Astrocyte (in vitro differentiated cells and primary cell): ENCODE measurements at regions not wholly inside any gene's neighbourhood (a gene's known extent, or its start where the extent isn't known, plus 50 kb on each side); places are given as distances from the start of the nearest gene placed in this dataset.

Experiments used
- DNase-seq: peaks from one replicate; pipeline ENCODE4 v3.0.0-alpha.2; 2010; ENCODE audit warnings: low read depth
- FAIRE-seq: peaks from 2 replicates; lab custom pipeline; 2011; peaks lifted over from hg19 to GRCh38; lab: Jason Lieb, UNC
- H2AFZ ChIP-seq: 2 replicates; pipeline ENCODE4 v1.6.0; 2012; ENCODE audit warnings: low read depth, low read length, inconsistent platforms
- H3K27ac ChIP-seq: 2 replicates; pipeline ENCODE4 v1.5.1; 2011; ENCODE audit warnings: low read depth, low read length, inconsistent platforms
- H3K27me3 ChIP-seq: 2 replicates; pipeline ENCODE4 v1.6.0; 2011; ENCODE audit warnings: low read length, inconsistent platforms; ENCODE audit not compliant: insufficient read depth
- H3K36me3 ChIP-seq: 2 replicates; pipeline ENCODE4 v1.5.1; 2011; ENCODE audit warnings: low read length, inconsistent platforms; ENCODE audit not compliant: insufficient read depth
- H3K4me1 ChIP-seq: 2 replicates; pipeline ENCODE4 v1.5.1; 2011; ENCODE audit warnings: low read length, inconsistent platforms; ENCODE audit not compliant: insufficient read depth
- H3K4me2 ChIP-seq: 2 replicates; pipeline ENCODE4 v1.6.0; 2012; ENCODE audit warnings: low read length, inconsistent platforms
- H3K4me3 ChIP-seq: 2 replicates; pipeline ENCODE4 v1.5.1; 2011; ENCODE audit warnings: low read depth, mild to moderate bottlenecking, low read length, inconsistent platforms; ENCODE audit not compliant: insufficient read depth
- H3K79me2 ChIP-seq: 2 replicates; pipeline ENCODE4 v1.6.0; 2012; ENCODE audit warnings: mild to moderate bottlenecking, low read length, inconsistent platforms; ENCODE audit not compliant: insufficient read depth
- H3K9ac ChIP-seq: 2 replicates; pipeline ENCODE4 v1.6.0; 2012; ENCODE audit warnings: mild to moderate bottlenecking, low read length, inconsistent platforms
- H3K9me3 ChIP-seq: 2 replicates; pipeline ENCODE4 v1.5.1; 2012; ENCODE audit warnings: low read depth, mild to moderate bottlenecking, low read length, inconsistent platforms; ENCODE audit not compliant: insufficient read depth
- H4K20me1 ChIP-seq: 2 replicates; pipeline ENCODE4 v1.6.0; 2012; ENCODE audit warnings: low read length, inconsistent platforms; ENCODE audit not compliant: insufficient read depth
- H3K27ac Mint-ChIP-seq: one replicate; pipeline ENCODE4 v1.8.0; 2021; ENCODE audit warnings: mild to moderate bottlenecking, mixed read lengths; ENCODE audit not compliant: unreplicated experiment
- H3K27me3 Mint-ChIP-seq: one replicate; pipeline ENCODE4 v1.8.0; 2021; ENCODE audit warnings: low read depth, mixed read lengths; ENCODE audit not compliant: unreplicated experiment
- H3K36me3 Mint-ChIP-seq: one replicate; pipeline ENCODE4 v1.8.0; 2021; ENCODE audit warnings: low read depth, mixed read lengths; ENCODE audit not compliant: unreplicated experiment
- H3K4me1 Mint-ChIP-seq: one replicate; pipeline ENCODE4 v1.8.0; 2021; ENCODE audit warnings: low read depth, mixed read lengths; ENCODE audit not compliant: unreplicated experiment
- H3K4me3 Mint-ChIP-seq: one replicate; pipeline ENCODE4 v1.8.0; 2021; ENCODE audit warnings: mild to moderate bottlenecking, moderate library complexity, mixed read lengths; ENCODE audit not compliant: unreplicated experiment
- H3K9me3 Mint-ChIP-seq: one replicate; pipeline ENCODE4 v1.8.0; 2021; ENCODE audit warnings: mild to moderate bottlenecking, mixed read lengths; ENCODE audit not compliant: unreplicated experiment
- EZH2 ChIP-seq: IDR thresholded peaks from 2 replicates; pipeline ENCODE4 v1.6.1; 2012; ENCODE audit warnings: mild to moderate bottlenecking, low read length, inconsistent platforms; ENCODE audit not compliant: insufficient read depth
- TF ChIP-seq, protein P1 (sequence below): IDR thresholded peaks from 2 replicates; pipeline ENCODE4 v1.5.1; 2011; ENCODE audit warnings: low read depth, mild to moderate bottlenecking, inconsistent platforms, low read length, moderate library complexity; ENCODE audit not compliant: insufficient read depth

DNA sequence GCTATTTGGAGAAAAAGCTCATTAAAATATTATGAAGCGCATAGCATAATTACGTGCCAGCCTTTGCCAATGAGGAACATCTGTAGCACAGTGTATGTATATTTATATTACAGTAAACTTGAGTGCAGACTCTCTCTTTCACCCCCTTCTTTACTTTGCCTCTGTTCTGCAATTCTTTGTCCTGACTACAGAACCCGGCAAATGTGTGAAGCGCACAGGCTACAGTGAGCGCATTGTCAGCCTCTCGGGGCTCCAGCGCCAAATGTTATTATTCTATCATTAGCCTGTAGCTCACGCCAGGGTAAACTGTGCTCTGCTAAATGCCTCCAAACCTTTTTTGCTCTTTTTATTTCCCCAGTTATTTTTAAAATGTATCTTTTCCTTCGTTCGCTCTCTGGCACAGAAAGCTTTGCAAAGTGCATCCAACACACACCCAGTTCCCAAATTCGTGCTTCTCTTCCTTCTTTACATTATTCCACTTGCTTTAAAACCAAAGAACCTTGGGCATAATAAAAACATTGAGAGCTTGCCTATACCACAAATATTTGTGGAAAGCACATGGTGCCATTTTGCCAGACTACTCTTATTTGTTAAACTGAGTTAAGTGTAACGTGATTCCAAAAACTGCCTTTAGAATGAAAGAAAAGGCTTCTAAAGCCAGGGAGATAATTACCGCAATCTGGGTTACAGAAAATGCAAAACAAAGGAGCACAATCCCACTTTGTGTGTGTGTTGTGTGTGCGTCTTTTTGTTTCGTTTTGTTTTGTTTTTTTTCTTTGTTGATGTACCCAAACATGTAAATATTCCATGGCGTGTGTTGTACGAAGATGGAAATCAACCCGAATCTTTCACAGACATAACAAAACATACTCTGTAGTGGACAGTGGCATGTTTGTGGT, 164.1 kb upstream of the MPDZ start:
- no peaks in the 10 kb centered on the region for H3K9me3 Mint-ChIP-seq
- Histone ChIP-seq H3K9me3 (no peaks in the 10 kb centered on the region), H3K4me2 (peak overlapping the region; percentile 73), H3K9ac (no peak overlapping the region), H3K4me1 (no peaks in the 10 kb centered on the region), H3K27ac (no peak overlapping the region), H3K36me3 (no peaks in the 10 kb centered on the region), H3K79me2 (no peaks in the 10 kb centered on the region), H2AFZ (no peak overlapping the region), H3K4me3 (peak overlapping the region; percentile 16), H3K27me3 (peaks cover 18% of the 10 kb centered on the region), H4K20me1 (no peaks in the 10 kb centered on the region)
- no peaks in the 10 kb centered on the region for H3K36me3 Mint-ChIP-seq
- no peaks in the 10 kb centered on the region for H3K4me1 Mint-ChIP-seq
- FAIRE-seq: peak; percentile 45
- TF ChIP-seq EZH2: no peak
- TF ChIP-seq, protein P1, sequence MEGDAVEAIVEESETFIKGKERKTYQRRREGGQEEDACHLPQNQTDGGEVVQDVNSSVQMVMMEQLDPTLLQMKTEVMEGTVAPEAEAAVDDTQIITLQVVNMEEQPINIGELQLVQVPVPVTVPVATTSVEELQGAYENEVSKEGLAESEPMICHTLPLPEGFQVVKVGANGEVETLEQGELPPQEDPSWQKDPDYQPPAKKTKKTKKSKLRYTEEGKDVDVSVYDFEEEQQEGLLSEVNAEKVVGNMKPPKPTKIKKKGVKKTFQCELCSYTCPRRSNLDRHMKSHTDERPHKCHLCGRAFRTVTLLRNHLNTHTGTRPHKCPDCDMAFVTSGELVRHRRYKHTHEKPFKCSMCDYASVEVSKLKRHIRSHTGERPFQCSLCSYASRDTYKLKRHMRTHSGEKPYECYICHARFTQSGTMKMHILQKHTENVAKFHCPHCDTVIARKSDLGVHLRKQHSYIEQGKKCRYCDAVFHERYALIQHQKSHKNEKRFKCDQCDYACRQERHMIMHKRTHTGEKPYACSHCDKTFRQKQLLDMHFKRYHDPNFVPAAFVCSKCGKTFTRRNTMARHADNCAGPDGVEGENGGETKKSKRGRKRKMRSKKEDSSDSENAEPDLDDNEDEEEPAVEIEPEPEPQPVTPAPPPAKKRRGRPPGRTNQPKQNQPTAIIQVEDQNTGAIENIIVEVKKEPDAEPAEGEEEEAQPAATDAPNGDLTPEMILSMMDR: no peak
- H3K27ac Mint-ChIP-seq: no peak overlapping the region
- no peak overlapping the region for H3K4me3 Mint-ChIP-seq
- peaks cover 3% of the 10 kb centered on the region for H3K27me3 Mint-ChIP-seq
- DNase-seq: no peak

DNA sequence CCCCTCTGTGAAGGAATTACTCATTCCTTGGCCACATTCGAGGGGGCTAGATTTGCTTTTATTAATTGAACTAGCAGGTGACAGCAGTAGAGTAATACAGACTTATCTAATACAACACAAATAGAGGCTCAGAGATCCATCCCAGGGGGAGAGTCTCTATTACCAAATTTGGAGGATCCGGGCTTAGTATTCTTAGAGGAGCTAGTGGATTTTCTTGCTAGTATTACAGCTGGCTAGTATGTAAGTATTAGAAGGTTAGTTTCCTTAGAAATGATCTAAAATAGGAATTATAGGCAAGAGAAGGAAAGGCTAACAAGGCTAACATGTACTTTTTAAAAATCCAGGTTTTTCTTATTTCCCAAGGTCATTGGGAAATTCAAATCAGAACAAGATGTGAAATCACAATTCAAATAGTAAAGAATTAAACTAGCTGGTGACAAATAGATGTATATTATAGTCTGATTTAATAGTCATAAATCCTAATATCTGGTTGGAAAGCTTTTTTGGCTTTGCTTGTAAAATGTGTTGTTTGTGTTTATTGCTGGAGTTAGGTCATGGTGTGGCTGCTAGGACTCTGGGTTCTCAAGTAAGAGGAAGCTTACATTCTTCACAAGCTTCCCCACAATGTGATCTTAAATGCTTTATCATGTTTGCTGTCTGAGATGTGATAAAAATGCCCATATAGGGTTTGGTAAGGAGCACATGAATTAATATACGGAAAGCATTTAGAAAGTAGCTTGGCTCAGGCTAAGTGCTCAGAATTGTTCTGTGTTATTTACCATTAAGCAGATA, 160.4 kb upstream of the MPDZ start:
- no peak overlapping the region for H3K4me3 ChIP-seq
- no peaks in the 10 kb centered on the region for H3K4me1 Mint-ChIP-seq
- no peak overlapping the region for H3K9ac ChIP-seq
- no peak overlapping the region for H2AFZ ChIP-seq
- TF ChIP-seq, protein P1: no peak
- TF ChIP-seq EZH2: no peak
- no peak overlapping the region for H3K27ac ChIP-seq
- H3K4me1 ChIP-seq: no peaks in the 10 kb centered on the region
- peaks cover 3% of the 10 kb centered on the region for H3K27me3 Mint-ChIP-seq
- H3K27me3 ChIP-seq: peaks cover 18% of the 10 kb centered on the region
- H3K79me2 ChIP-seq: no peaks in the 10 kb centered on the region
- H3K4me3 Mint-ChIP-seq: no peak overlapping the region
- no peaks in the 10 kb centered on the region for H3K36me3 Mint-ChIP-seq
- H3K4me2 ChIP-seq: no peak overlapping the region
- no peaks in the 10 kb centered on the region for H3K9me3 ChIP-seq
- no peak for DNase-seq
- no peaks in the 10 kb centered on the region for H3K9me3 Mint-ChIP-seq
- no peak for FAIRE-seq
- H3K36me3 ChIP-seq: no peaks in the 10 kb centered on the region
- no peak overlapping the region for H3K27ac Mint-ChIP-seq
- no peaks in the 10 kb centered on the region for H4K20me1 ChIP-seq
